Common myeloid progenitor, CD34-positive (primary cell): ENCODE measurements at regions not wholly inside any gene's neighbourhood (a gene's known extent, or its start where the extent isn't known, plus 50 kb on each side); places are given as distances from the start of the nearest gene placed in this dataset.

ENCODE experiments used
- CTCF ChIA-PET: fragments of 350-600 bp; sonication (Branson Sonifier 250); formaldehyde crosslinking; loops from one replicate; lab custom pipeline; 2021; ENCODE audit warnings: antibody characterized with exemption; lab: Charles Lee
- POLR2A ChIA-PET: fragments of 350-600 bp; sonication (Branson Sonifier 250); formaldehyde crosslinking; loops from one replicate; lab custom pipeline; 2021; ENCODE audit warnings: antibody characterized with exemption; lab: Charles Lee
- DNase-seq, 3 donors: peaks; one replicate each; pipeline versions ENCODE4 v3.0.0 to v3.0.0-alpha.2; 2013
- H3K27ac ChIP-seq, 2 experiments: 1 replicate in 1 of 2; 2 replicates in 1 of 2; pipeline ENCODE4 v1.7.0; 2013; ENCODE audit warnings: inconsistent platforms in 2 of 2, low read length in 2 of 2, mild to moderate bottlenecking in 2 of 2, low read depth in 1 of 2, moderate library complexity in 1 of 2; ENCODE audit not compliant: severe bottlenecking in 2 of 2, insufficient read depth in 1 of 2, poor library complexity in 1 of 2
- H3K27me3 ChIP-seq, 5 experiments: replicated peaks in 2 of 5; 1 replicate in 3 of 5; 2 replicates in 2 of 5; pipeline versions ENCODE4 v1.6.1 to v1.7.0; 2013; ENCODE audit warnings: low read length in 4 of 5, mild to moderate bottlenecking in 2 of 5, moderate library complexity in 2 of 5, inconsistent platforms in 1 of 5; ENCODE audit not compliant: insufficient read depth in 5 of 5, control insufficient read depth in 4 of 5
- H3K36me3 ChIP-seq, 4 experiments: 1 replicate in 2 of 4; 2 replicates in 2 of 4; pipeline versions ENCODE4 v1.6.1 to v1.7.0; 2013; ENCODE audit warnings: low read length in 3 of 4, control low read depth in 1 of 4, mild to moderate bottlenecking in 1 of 4; ENCODE audit not compliant: control insufficient read depth in 4 of 4, insufficient read depth in 4 of 4
- H3K4me1 ChIP-seq, 4 experiments: 1 replicate in 3 of 4; 2 replicates in 1 of 4; pipeline versions ENCODE4 v1.6.1 to v1.7.1; 2013; ENCODE audit warnings: low read length in 3 of 4, mild to moderate bottlenecking in 3 of 4, control low read depth in 1 of 4, inconsistent platforms in 1 of 4, moderate library complexity in 1 of 4; ENCODE audit not compliant: control insufficient read depth in 4 of 4, insufficient read depth in 4 of 4; ENCODE audit errors: control extremely low read depth in 1 of 4
- H3K4me3 ChIP-seq, 7 experiments: 1 replicate in 4 of 7; 2 replicates in 3 of 7; pipeline versions ENCODE4 v1.5.1 to v1.7.0; 2013; ENCODE audit warnings: mild to moderate bottlenecking in 7 of 7, low read length in 6 of 7, moderate library complexity in 6 of 7, inconsistent platforms in 2 of 7, low read depth in 2 of 7, control low read depth in 1 of 7; ENCODE audit not compliant: insufficient read depth in 4 of 7, control insufficient read depth in 1 of 7; ENCODE audit errors: extremely low read depth in 1 of 7
- H3K9me3 ChIP-seq, 5 experiments: 1 replicate in 4 of 5; 2 replicates in 1 of 5; pipeline versions ENCODE4 v1.6.1 to v1.7.1; 2013; ENCODE audit warnings: low read length in 4 of 5, mild to moderate bottlenecking in 2 of 5, inconsistent platforms in 1 of 5, low read depth in 1 of 5, moderate library complexity in 1 of 5; ENCODE audit not compliant: control insufficient read depth in 4 of 5, insufficient read depth in 2 of 5; ENCODE audit errors: control extremely low read depth in 1 of 5
- WGBS: methylation state at CpG from one replicate; pipeline ENCODE4 v1.1.5; 2013; ENCODE audit not compliant: insufficient coverage; 5-methylcytosine and 5-hydroxymethylcytosine counted together

GRCh38 chr13:30364876-30365275 lies 57.4 kb upstream of the UBE2L5 start:
- Histone ChIP-seq H3K27me3 (no peaks in the 10 kb centered on the region), H3K27ac (no peak overlapping the region), H3K4me3 (no peak overlapping the region), H3K9me3 (no peaks in the 10 kb centered on the region), H3K36me3 (peaks cover 0 to 11% (median 0%) of the 10 kb centered on the region in 4 experiments), H3K4me1 (peaks cover 11 to 37% (median 32%) of the 10 kb centered on the region in 4 experiments)
- 74% methylated on average over 5 of the region's 7 CpGs for WGBS
- no peak for DNase-seq
- CTCF ChIA-PET: interaction anchor here (0.9 to 2.3 kb wide), 4 partner anchors 8 to 17 kb away, joined by 3 to 11 read pairs (median 6); no protein-coding TSS in a partner anchor
- POLR2A ChIA-PET: no interaction called here

- DNase-seq: peak in 2 of 3 donors; percentile 75 to 85
- CTCF ChIA-PET: interaction anchor here (0.9 to 2.3 kb wide), 8 partner anchors 10 to 41 kb away, joined by 3 to 11 read pairs (median 6); no protein-coding TSS in a partner anchor
- H3K27me3 ChIP-seq: no peaks in the 10 kb centered on the region
- H3K27ac ChIP-seq: no peak overlapping the region
- WGBS: no CpG with 5 or more reads among the region's 1 CpG
- no peak overlapping the region for H3K4me3 ChIP-seq
- H3K9me3 ChIP-seq: no peaks in the 10 kb centered on the region
- POLR2A ChIA-PET: interaction anchor here (0.6 kb wide), 1 partner anchor 97 kb away, joined by 3 read pairs; no protein-coding TSS in a partner anchor
- H3K4me1 ChIP-seq: peaks cover 21 to 49% (median 43%) of the 10 kb centered on the region in 4 experiments
- peaks cover 0 to 11% (median 0%) of the 10 kb centered on the region in 4 experiments for H3K36me3 ChIP-seq
These were observed 56.2 kb upstream of the UBE2L5 start for GRCh38 chr13:30366088-30366487.

GRCh38 chr13:30367296-30367695 lies 55.0 kb upstream of the UBE2L5 start:
- Histone ChIP-seq H3K27ac (no peak overlapping the region), H3K9me3 (no peaks in the 10 kb centered on the region), H3K4me1 (peaks cover 25 to 60% (median 55%) of the 10 kb centered on the region in 4 experiments), H3K4me3 (no peak overlapping the region), H3K36me3 (peaks cover 0 to 11% (median 0%) of the 10 kb centered on the region in 4 experiments), H3K27me3 (no peaks in the 10 kb centered on the region)
- 93% methylated on average over 10 of the region's 12 CpGs for WGBS
- ChIA-PET POLR2A (no interaction called here), CTCF (interaction anchor here (0.9 to 2.3 kb wide), 8 partner anchors 8 to 32 kb away, joined by 3 to 9 read pairs (median 3); no protein-coding TSS in a partner anchor)
- DNase-seq: no peak

GRCh38 chr13:30370146-30370545 lies 52.1 kb upstream of the UBE2L5 start:
- ChIA-PET POLR2A (no interaction called here), CTCF (interaction anchor here (0.6 to 6.2 kb wide), 7 partner anchors 8 to 256 kb away, joined by 3 to 47 read pairs (median 5); no protein-coding TSS in a partner anchor)
- Histone ChIP-seq H3K27ac (no peak overlapping the region), H3K4me3 (peak overlapping the region in 1 of 7 experiments; percentile 4), H3K9me3 (no peaks in the 10 kb centered on the region), H3K36me3 (peaks cover 0 to 5% (median 0%) of the 10 kb centered on the region in 4 experiments), H3K27me3 (no peaks in the 10 kb centered on the region), H3K4me1 (peaks cover 42 to 78% (median 75%) of the 10 kb centered on the region in 4 experiments)
- peak in 1 of 3 donors; percentile 31 for DNase-seq
- no CpG with 5 or more reads among the region's 1 CpG for WGBS

- peak overlapping the region in 1 of 7 experiments; percentile 7 for H3K4me3 ChIP-seq
- peaks cover 0 to 5% (median 0%) of the 10 kb centered on the region in 4 experiments for H3K36me3 ChIP-seq
- 100% methylated on average over 2 of the region's 4 CpGs for WGBS
- peaks cover 44 to 78% (median 78%) of the 10 kb centered on the region in 4 experiments for H3K4me1 ChIP-seq
- ChIA-PET POLR2A (interaction anchor here (0.8 to 1.6 kb wide), 2 partner anchors 37 to 247 kb away, joined by 4 read pairs; partner anchors contain the start of gene USPL1), CTCF (interaction anchor here (0.6 to 6.2 kb wide), 11 partner anchors 9 to 257 kb away, joined by 4 to 47 read pairs (median 6); no protein-coding TSS in a partner anchor)
- H3K9me3 ChIP-seq: no peaks in the 10 kb centered on the region
- H3K27ac ChIP-seq: peak overlapping the region; percentile 68 to 80
- no peaks in the 10 kb centered on the region for H3K27me3 ChIP-seq
- DNase-seq: peak in 1 of 3 donors; percentile 31
These were observed 51.3 kb upstream of the UBE2L5 start for GRCh38 chr13:30370916-30371521.

- H3K4me3 ChIP-seq: peak overlapping the region in 4 of 7 experiments; percentile 1 to 63 (median 31)
- no peaks in the 10 kb centered on the region for H3K27me3 ChIP-seq
- under 1% methylated on average over 14 of the region's 14 CpGs for WGBS
- H3K36me3 ChIP-seq: peaks cover 0 to 5% (median 0%) of the 10 kb centered on the region in 4 experiments
- peaks cover 47 to 80% (median 79%) of the 10 kb centered on the region in 4 experiments for H3K4me1 ChIP-seq
- peak; percentile 87 to 99 (median 97) for DNase-seq
- POLR2A ChIA-PET: interaction anchor here (0.6 to 1.6 kb wide), 3 partner anchors 36 to 246 kb away, joined by 3 to 4 read pairs (median 4); partner anchors contain the start of gene USPL1
- H3K9me3 ChIP-seq: no peaks in the 10 kb centered on the region
- peak overlapping the region; percentile 68 to 80 for H3K27ac ChIP-seq
- CTCF ChIA-PET: interaction anchor here (0.7 to 6.2 kb wide), 11 partner anchors 10 to 210 kb away, joined by 3 to 47 read pairs (median 6); no protein-coding TSS in a partner anchor
These were observed 50.5 kb upstream of the UBE2L5 start for GRCh38 chr13:30371649-30372265.
